A549 (cell line): ENCODE measurements at regions not wholly inside any gene's neighbourhood (a gene's known extent, or its start where the extent isn't known, plus 50 kb on each side); places are given as distances from the start of the nearest gene placed in this dataset.
A peak's percentile ranks its signal among the peaks of the same experiment; 100 is the strongest.
"Not testable (repeated sequence)": the region's sequence is repeated elsewhere in the genome, so short reads cannot be mapped to it uniquely, and the experiment has no call there.

Experiments
- ATAC-seq, 2 experiments: fragments of 200-7000 bp in 1 of 2; fragments of >200 bp in 1 of 2; cut with Nextera tagmentation in 1 of 2; cut with Tn5 transposase in 1 of 2; 3 replicates each; pipeline versions ENCODE4 v1.8.0 to v1.9.1; 2018 to 2020; ENCODE audit warnings: mild to moderate bottlenecking in 1 of 2, moderate library complexity in 1 of 2
- CTCF ChIA-PET: fragments of 300-600 bp; sonication (Branson Sonifier 250); formaldehyde crosslinking; extraction: SDS; loops from one replicate; lab custom pipeline; 2021; ENCODE audit warnings: antibody characterized with exemption, inconsistent platforms; lab: Yijun Ruan, JAX
- POLR2A ChIA-PET: fragments of 350-600 bp; formaldehyde crosslinking; extraction: SDS; loops from one replicate; lab custom pipeline; 2021; ENCODE audit warnings: antibody characterized with exemption, inconsistent platforms; lab: Yijun Ruan, JAX
- DNase-seq, 2 experiments: peaks; one replicate each; pipeline versions ENCODE4 v3.0.0 to v3.0.0-alpha.2; 2011 to 2016; ENCODE audit warnings: low read depth in 1 of 2, low spot score in 1 of 2
- FAIRE-seq: peaks from 2 replicates; lab custom pipeline; 2011; peaks lifted over from hg19 to GRCh38; lab: Jason Lieb, UNC
- H3K27ac ChIP-seq, 2 experiments: fragments of >200 bp; sonication (Bioruptor Twin); formaldehyde crosslinking; 3 replicates each; pipeline ENCODE4 v1.5.1; 2016 to 2017
- H3K4me1 ChIP-seq: fragments of >200 bp; sonication (Bioruptor Twin); formaldehyde crosslinking; 3 replicates; pipeline ENCODE4 v1.6.1; 2016
- H3K4me2 ChIP-seq: fragments of >200 bp; sonication (Bioruptor Twin); formaldehyde crosslinking; 3 replicates; pipeline ENCODE4 v1.6.1; 2016
- H3K4me3 ChIP-seq: fragments of >200 bp; sonication (Bioruptor Twin); formaldehyde crosslinking; 3 replicates; pipeline ENCODE4 v1.5.1; 2016
- H3K9me3 ChIP-seq: fragments of >200 bp; sonication (Bioruptor Twin); formaldehyde crosslinking; 3 replicates; pipeline ENCODE4 v1.6.1; 2016
- EHMT2 ChIP-seq: fragments of 200-600 bp; sonication (generic); IDR thresholded peaks from 2 replicates; pipeline ENCODE4 v1.6.1; 2016; ENCODE audit warnings: antibody characterized with exemption, low read depth, mild to moderate bottlenecking, moderate library complexity
- MAFK ChIP-seq: fragments of 450-650 bp; IDR thresholded peaks from 2 replicates; pipeline ENCODE4 v1.6.1; 2014; ENCODE audit not compliant: partially characterized antibody
- WGBS: methylation state at CpG from one replicate; pipeline ENCODE4 v1.1.6; 2017; ENCODE audit errors: missing lambda C conversion rate; 5-methylcytosine and 5-hydroxymethylcytosine counted together

DNA sequence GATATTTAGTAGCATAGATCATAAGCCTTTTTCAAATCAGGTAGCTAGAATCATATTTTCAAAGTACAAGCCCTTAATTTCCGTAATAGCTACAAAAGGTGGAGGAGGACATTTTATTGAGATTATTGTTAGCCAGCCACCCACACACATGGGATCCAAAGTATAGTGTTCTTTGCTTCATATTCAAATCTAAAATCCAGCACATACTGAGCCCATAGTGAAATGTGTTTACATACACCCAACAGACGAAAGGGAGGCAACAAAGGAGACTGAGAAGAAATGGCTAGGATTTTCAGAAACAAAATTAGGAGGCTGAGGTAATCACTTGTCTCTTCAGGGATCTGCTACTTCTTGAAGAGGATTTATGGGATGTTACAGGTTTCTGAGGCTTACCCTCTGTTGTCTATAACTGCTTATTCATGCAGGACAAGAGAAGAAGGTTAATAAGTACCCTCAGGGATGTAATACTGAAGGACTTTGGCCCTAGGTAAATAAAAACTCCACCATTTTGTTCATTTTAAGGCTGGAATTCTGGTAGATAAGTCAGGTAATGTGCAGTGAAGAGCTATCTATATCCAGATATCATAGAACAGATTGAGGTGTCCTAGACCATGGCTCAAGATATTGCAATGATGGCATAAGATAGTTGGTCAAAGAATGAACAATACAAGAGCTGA is 182.1 kb downstream of the SPDYE17 start:
- CTCF ChIA-PET, H3K4me3 ChIP-seq, POLR2A ChIA-PET, ATAC-seq, H3K9me3 ChIP-seq, H3K4me2 ChIP-seq, H3K4me1 ChIP-seq, H3K27ac ChIP-seq, FAIRE-seq: not testable (repeated sequence)
- peak in 1 of 2 experiments; percentile 7 for DNase-seq
- WGBS: 44% methylated on average over 2 of the region's 2 CpGs
- 0 out of 2 replicates have a peak, but pooled peaks have one; percentile 45 for TF ChIP-seq EHMT2
- TF ChIP-seq, all 56 proteins: peak for 1; not testable (repeated sequence) for 55

DNA sequence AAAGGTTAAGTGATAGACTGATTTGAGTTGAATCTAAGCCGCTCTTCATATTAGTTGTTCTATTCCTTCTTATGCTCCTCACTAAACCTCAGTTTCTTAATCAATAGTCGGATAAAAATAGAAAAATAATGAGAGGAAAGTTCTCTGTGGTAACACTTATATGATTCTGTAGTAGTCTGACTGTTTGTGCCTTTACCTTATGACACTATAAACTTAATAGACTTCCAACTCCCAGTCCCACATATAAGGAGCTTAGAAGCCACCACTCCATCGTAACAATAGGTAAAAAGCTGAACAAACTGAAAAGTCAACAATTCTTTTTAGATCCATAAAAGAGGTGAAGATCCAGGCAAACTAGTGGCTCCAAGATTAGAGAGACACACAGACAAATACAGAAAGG is 192.3 kb downstream of the SPDYE17 start:
- FAIRE-seq, H3K4me3 ChIP-seq, CTCF ChIA-PET, H3K4me1 ChIP-seq, ATAC-seq, POLR2A ChIA-PET, H3K27ac ChIP-seq, DNase-seq, H3K4me2 ChIP-seq, H3K9me3 ChIP-seq: not testable (repeated sequence)
- 32% methylated on average over 3 of the region's 3 CpGs for WGBS

DNA sequence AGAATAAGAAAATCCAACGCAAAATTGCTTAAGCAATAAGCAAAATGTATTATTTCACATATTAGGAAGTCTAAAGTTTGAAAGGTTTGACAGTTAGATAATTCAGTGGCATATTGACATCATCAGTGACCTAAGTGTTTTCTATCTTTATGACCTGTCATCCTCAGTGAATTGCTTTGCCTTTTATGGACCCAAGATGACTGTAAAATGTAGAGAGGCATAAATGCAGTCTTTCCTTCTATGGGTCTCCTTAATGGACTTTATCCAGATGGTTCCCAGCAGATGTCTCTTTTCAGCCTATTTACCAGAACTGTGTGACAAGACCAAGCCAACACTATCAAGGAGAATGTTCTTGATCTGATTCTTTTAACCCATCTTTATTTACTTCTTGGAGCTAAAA is 192.9 kb downstream of the SPDYE17 start:
- FAIRE-seq, H3K4me2 ChIP-seq, H3K4me3 ChIP-seq, CTCF ChIA-PET, H3K27ac ChIP-seq, DNase-seq, POLR2A ChIA-PET, ATAC-seq, H3K9me3 ChIP-seq, H3K4me1 ChIP-seq: not testable (repeated sequence)
- WGBS: 17% methylated on average over 1 of the region's 1 CpG

DNA sequence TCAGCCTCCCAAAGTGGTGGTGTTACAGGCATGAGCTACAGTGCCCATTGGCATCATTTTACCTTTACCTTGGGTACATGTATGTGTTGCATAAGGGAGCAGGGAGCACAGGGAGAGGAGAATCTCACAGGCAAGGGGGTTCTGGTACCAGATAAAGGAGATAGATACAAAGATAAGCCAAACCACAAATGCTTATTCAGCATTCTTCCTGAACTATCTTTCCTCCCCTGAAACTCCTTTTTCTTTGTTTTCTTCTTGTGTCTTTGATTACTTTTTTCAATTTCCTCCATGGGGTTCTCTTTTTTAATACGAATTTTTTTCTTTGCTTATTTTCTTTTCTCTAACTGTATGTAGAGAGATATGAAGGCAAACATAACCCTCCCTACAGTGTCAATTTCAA is 193.8 kb downstream of the SPDYE17 start:
- H3K4me2 ChIP-seq, H3K9me3 ChIP-seq, POLR2A ChIA-PET: not testable (repeated sequence)

DNA sequence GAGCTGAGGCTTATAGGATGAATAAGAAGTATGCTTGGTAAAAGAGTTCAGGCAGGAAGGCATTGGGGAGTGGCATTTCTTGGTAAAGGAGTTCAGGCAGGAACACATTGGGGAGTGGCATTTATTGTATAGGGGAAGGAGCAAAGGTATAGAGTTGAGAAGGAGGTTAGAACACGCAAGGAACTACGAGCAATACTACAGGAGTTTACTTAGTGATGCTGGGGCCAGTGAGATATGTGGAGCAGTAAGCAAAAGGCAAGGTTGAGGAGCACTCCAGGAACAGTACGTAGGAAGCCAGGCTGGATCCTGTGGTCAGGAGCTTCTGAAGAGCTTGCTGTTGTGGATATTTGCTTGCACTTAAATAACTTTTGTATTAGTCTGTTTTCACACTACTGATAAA is 202.2 kb upstream of the POMZP3 start:
- H3K9me3 ChIP-seq, H3K4me1 ChIP-seq, H3K4me2 ChIP-seq, H3K4me3 ChIP-seq, CTCF ChIA-PET, H3K27ac ChIP-seq, FAIRE-seq, ATAC-seq, POLR2A ChIA-PET, DNase-seq: not testable (repeated sequence)
- 46% methylated on average over 3 of the region's 3 CpGs for WGBS

More for the DNA sequence above, 193.8 kb downstream of the SPDYE17 start:
- ATAC-seq, DNase-seq, CTCF ChIA-PET, H3K4me1 ChIP-seq, H3K4me3 ChIP-seq, H3K27ac ChIP-seq, FAIRE-seq: not testable (repeated sequence)
- TF ChIP-seq MAFK: peak; percentile 81
- WGBS: 0% methylated on average over 1 of the region's 1 CpG

DNA sequence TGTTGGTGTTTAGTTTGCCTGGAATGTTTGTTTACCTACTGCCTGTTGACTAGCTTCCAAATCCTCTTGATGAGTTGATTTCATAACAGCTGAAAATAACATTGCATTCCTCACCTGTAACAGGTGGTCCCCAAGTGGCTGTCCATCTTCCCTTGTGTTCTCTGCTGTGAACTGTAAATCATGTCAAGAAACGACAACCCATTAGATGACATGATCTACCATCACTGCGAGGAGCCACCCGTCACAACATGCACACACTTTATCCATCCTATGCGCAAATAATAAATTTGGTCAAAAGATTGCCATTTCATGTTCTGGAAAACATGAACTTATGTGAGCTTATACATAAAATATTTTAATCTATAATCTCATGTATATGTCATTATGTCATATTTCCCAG is 199.1 kb upstream of the POMZP3 start:
- not testable (repeated sequence) for FAIRE-seq

DNA sequence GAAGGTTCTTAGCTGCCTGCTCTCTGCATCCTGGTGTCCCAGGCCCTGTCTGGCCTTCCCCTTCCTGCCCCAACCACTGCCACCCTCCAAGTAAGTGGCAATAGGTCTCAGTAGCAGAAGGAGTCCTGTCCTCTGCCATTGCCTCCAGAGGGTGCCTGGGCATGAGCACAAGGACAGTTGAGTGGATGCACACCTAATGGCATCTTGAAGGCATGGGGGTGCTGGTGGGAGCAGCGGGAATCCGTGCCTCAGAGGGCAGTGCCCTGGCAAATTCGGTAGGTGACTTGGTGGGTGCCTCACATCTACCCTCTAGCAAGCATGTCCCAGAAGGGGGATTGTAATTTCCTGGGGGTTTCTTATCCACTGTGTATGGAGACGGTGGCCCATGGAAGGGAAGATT is 182.8 kb upstream of the POMZP3 start:
- H3K27ac ChIP-seq, DNase-seq, H3K4me1 ChIP-seq, H3K4me3 ChIP-seq, H3K9me3 ChIP-seq, POLR2A ChIA-PET, CTCF ChIA-PET, H3K4me2 ChIP-seq, ATAC-seq, FAIRE-seq: not testable (repeated sequence)
- WGBS: 83% methylated on average over 4 of the region's 4 CpGs

More for the DNA sequence above, 199.1 kb upstream of the POMZP3 start:
- H3K27ac ChIP-seq, H3K4me2 ChIP-seq, CTCF ChIA-PET, H3K4me3 ChIP-seq, DNase-seq, H3K9me3 ChIP-seq, ATAC-seq, POLR2A ChIA-PET, H3K4me1 ChIP-seq: not testable (repeated sequence)
- WGBS: 85% methylated on average over 4 of the region's 4 CpGs

DNA sequence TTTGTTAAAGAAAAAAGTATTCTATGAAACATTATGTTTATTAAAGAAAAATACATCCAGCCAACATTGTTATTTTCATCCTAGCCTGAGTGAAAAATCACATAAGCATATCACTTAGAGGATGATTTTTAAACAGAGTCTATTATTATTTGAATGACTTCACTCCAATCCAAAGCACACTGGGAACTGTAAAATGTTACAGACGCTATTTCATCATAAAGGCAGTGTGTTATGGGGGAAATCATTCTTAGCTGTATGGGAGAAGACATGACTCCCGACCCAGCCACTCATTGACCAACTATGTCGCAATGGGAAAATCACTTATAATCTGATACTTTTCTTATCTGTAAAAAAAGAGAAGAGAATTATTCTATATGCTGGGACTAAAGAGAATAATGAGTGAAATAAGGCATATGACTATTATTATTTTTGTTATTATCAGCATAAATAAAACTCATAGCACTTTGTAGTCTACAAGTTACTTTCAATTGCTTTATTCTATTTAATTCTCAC is 180.6 kb upstream of the POMZP3 start:
- H3K4me2 ChIP-seq, CTCF ChIA-PET, POLR2A ChIA-PET, H3K4me3 ChIP-seq, DNase-seq, H3K27ac ChIP-seq, H3K4me1 ChIP-seq, ATAC-seq, H3K9me3 ChIP-seq: not testable (repeated sequence)
- 78% methylated on average over 3 of the region's 3 CpGs for WGBS
- peak; percentile 23 for FAIRE-seq

DNA sequence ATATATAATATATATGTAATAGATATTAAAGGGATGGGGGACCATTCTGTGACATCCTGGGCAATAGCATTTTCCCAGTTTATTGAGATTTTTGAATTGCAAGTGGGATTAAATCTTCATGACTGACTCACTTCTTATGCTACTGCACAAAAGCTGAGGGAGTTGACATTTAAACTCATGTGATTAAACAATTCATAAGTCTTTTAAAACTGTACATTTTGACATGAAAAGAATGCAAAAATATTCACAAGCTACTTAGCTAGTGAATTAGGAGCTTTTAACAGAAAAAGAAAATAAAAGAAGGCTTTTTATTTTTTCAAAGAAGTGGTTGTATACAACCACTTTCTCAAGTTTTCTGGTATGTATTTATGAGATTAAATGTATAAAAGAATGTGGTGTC is 179.4 kb upstream of the POMZP3 start:
- H3K4me1 ChIP-seq, H3K4me3 ChIP-seq, POLR2A ChIA-PET, H3K27ac ChIP-seq, FAIRE-seq, ATAC-seq, DNase-seq, H3K9me3 ChIP-seq, CTCF ChIA-PET: not testable (repeated sequence)
- peak overlapping the region; percentile 64 for H3K4me2 ChIP-seq

DNA sequence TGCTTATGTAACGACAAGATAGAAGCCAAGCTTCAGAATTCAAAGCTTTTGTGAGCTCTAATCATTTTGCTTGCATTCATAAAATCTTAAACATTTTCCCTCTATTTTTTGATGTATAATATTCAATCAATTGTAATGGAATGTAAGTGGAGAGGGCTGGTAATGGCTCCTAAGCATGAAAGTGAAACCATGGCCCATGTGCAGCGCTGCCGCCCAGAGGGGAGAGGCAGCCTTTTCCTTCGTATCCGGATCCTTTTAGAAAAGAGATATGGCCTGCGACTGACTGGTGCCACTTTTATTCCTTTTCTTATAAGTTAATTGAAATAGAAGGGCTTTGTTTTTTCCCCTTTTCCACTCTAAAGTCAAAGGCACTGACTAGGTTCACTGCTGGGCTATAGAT is 178.9 kb upstream of the POMZP3 start:
- CTCF ChIA-PET, H3K4me1 ChIP-seq, H3K4me3 ChIP-seq, H3K9me3 ChIP-seq, DNase-seq, H3K27ac ChIP-seq, POLR2A ChIA-PET: not testable (repeated sequence)
- 47% methylated on average over 6 of the region's 6 CpGs for WGBS
- FAIRE-seq: peak; percentile 82
- ATAC-seq: peak in 1 of 2 experiments; percentile 71; a peak in 2 of 6 replicates
- peak overlapping the region; percentile 64 for H3K4me2 ChIP-seq

DNA sequence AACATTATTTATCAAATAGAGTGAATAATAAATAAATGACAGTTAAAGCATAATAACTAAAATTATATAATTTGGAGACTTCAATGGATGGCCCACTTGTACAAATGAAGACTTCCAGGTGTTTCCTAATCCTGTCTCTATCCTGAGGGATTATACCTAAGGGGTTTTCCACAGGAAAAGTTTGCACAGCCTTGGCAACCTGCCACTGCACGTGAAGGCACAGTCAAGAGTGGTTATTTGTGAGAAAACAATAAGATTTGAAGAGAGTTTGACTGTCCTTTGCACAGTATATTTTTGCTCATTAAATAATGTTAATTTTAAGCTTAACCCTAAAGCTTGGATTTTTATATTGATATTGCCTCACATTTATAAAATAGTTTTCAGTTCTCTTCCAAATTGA is 178.2 kb upstream of the POMZP3 start:
- H3K9me3 ChIP-seq, H3K4me2 ChIP-seq, CTCF ChIA-PET, DNase-seq, H3K4me1 ChIP-seq, POLR2A ChIA-PET, ATAC-seq, H3K27ac ChIP-seq, H3K4me3 ChIP-seq: not testable (repeated sequence)
- 48% methylated on average over 1 of the region's 1 CpG for WGBS
- FAIRE-seq: peak; percentile 98
